HUES6 (cell line): ENCODE measurements at regions not wholly inside any gene's neighbourhood (a gene's known extent, or its start where the extent isn't known, plus 50 kb on each side); places are given as distances from the start of the nearest gene placed in this dataset.

Experiments
- H3K27ac ChIP-seq: 2 replicates; pipeline ENCODE4 v1.7.0; 2013; ENCODE audit warnings: low read depth, mild to moderate bottlenecking, low read length, inconsistent platforms
- H3K27me3 ChIP-seq: 2 replicates; pipeline ENCODE4 v1.6.1; 2013; ENCODE audit warnings: low read length; ENCODE audit not compliant: control insufficient read depth, insufficient read depth
- H3K36me3 ChIP-seq: 2 replicates; pipeline ENCODE4 v1.6.1; 2013; ENCODE audit warnings: low read length; ENCODE audit not compliant: control insufficient read depth, insufficient read depth
- H3K4me1 ChIP-seq: 2 replicates; pipeline ENCODE4 v1.6.1; 2013; ENCODE audit warnings: low read length; ENCODE audit not compliant: control insufficient read depth, insufficient read depth
- H3K4me3 ChIP-seq: 2 replicates; pipeline ENCODE4 v1.5.1; 2013; ENCODE audit warnings: low read depth, low read length
- H3K9ac ChIP-seq: one replicate; pipeline ENCODE4 v1.6.1; 2013; ENCODE audit warnings: mild to moderate bottlenecking, low read length
- H3K9me3 ChIP-seq: 2 replicates; pipeline ENCODE4 v1.6.1; 2013; ENCODE audit warnings: low read depth, low read length; ENCODE audit not compliant: control insufficient read depth, insufficient read depth

GRCh38 chr16:80418517-80419355, 122.1 kb upstream of the DYNLRB2 start:
- Histone ChIP-seq H3K9ac (no peak overlapping the region), H3K4me1 (no peaks in the 10 kb centered on the region), H3K4me3 (no peak overlapping the region), H3K27me3 (peaks cover 5% of the 10 kb centered on the region; the same call in 1 of the 2 replicates), H3K27ac (no peak overlapping the region), H3K9me3 (no peaks in the 10 kb centered on the region), H3K36me3 (no peaks in the 10 kb centered on the region)

GRCh38 chr16:80417706-80418271, 123.0 kb upstream of the DYNLRB2 start:
- H3K9ac ChIP-seq: no peak overlapping the region
- H3K4me3 ChIP-seq: no peak overlapping the region
- H3K27me3 ChIP-seq: peaks cover 5% of the 10 kb centered on the region; the same call in 1 of the 2 replicates
- no peaks in the 10 kb centered on the region for H3K9me3 ChIP-seq
- no peak overlapping the region for H3K27ac ChIP-seq
- H3K36me3 ChIP-seq: no peaks in the 10 kb centered on the region
- H3K4me1 ChIP-seq: no peaks in the 10 kb centered on the region

DNA sequence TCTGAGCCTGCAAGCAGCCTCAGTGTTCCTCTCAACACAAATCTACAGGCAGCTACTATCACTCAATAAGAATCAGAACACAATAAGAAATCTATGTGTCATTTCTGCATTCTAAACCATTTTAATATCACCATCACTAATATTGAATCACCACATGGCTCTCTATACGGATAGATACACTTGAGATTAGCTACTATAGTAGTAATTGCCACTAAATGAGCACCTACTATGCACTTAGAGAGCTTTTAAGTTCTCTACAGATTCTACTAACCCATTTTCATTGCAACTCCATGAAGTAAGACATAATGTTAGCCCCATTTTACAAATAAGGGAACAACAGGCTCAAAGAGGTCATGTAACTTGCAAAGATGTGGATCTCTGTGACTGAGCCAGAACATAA, 132.8 kb upstream of the DYNLRB2 start:
- H3K36me3 ChIP-seq: no peaks in the 10 kb centered on the region
- no peak overlapping the region for H3K4me3 ChIP-seq
- H3K27me3 ChIP-seq: peaks cover 18% of the 10 kb centered on the region; the same call in 1 of the 2 replicates
- no peaks in the 10 kb centered on the region for H3K9me3 ChIP-seq
- no peak overlapping the region for H3K9ac ChIP-seq
- no peak overlapping the region for H3K27ac ChIP-seq
- no peaks in the 10 kb centered on the region for H3K4me1 ChIP-seq

GRCh38 chr16:80407265-80407987, 133.4 kb upstream of the DYNLRB2 start:
- Histone ChIP-seq H3K4me1 (no peaks in the 10 kb centered on the region), H3K27me3 (peaks cover 18% of the 10 kb centered on the region; the same call in 1 of the 2 replicates), H3K9me3 (no peaks in the 10 kb centered on the region), H3K9ac (no peak overlapping the region), H3K27ac (no peak overlapping the region), H3K4me3 (no peak overlapping the region), H3K36me3 (no peaks in the 10 kb centered on the region)

- Histone ChIP-seq H3K4me3 (no peak overlapping the region), H3K27me3 (peaks cover 18% of the 10 kb centered on the region; the same call in 1 of the 2 replicates), H3K27ac (no peak overlapping the region), H3K9ac (no peak overlapping the region), H3K36me3 (no peaks in the 10 kb centered on the region), H3K9me3 (no peaks in the 10 kb centered on the region), H3K4me1 (no peaks in the 10 kb centered on the region)
Observed at GRCh38 chr16:80404847-80405246, 135.9 kb upstream of the DYNLRB2 start.

DNA sequence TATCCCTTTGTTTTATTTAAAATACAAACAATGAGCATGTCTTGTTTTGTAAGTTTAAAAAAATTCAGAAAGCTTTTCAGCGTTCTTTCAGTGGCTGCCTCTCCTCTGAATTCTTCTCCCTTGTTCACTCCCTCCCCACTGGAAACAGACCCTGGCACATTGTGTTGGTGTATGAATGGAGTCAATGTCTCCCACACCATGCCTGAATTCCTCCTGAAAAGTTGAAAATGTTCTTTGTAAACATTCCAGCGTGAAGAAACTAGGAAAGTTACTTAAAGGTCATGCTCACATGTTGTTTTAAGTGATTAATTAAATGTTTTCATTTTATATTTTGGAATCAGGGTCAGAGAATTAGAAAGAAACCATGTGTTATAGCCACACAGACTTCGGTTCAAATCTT, 136.9 kb upstream of the DYNLRB2 start:
- Histone ChIP-seq H3K27ac (no peak overlapping the region), H3K4me3 (no peak overlapping the region), H3K9ac (no peak overlapping the region), H3K27me3 (peaks cover 18% of the 10 kb centered on the region; the same call in 1 of the 2 replicates), H3K9me3 (no peaks in the 10 kb centered on the region), H3K4me1 (no peaks in the 10 kb centered on the region), H3K36me3 (no peaks in the 10 kb centered on the region)

GRCh38 chr16:80390871-80391489, 149.8 kb upstream of the DYNLRB2 start:
- Histone ChIP-seq H3K27me3 (no peaks in the 10 kb centered on the region), H3K9me3 (no peaks in the 10 kb centered on the region), H3K27ac (no peak overlapping the region), H3K4me1 (no peaks in the 10 kb centered on the region), H3K9ac (no peak overlapping the region), H3K36me3 (no peaks in the 10 kb centered on the region), H3K4me3 (no peak overlapping the region)

- no peaks in the 10 kb centered on the region for H3K4me1 ChIP-seq
- no peak overlapping the region for H3K27ac ChIP-seq
- H3K36me3 ChIP-seq: no peaks in the 10 kb centered on the region
- no peak overlapping the region for H3K9ac ChIP-seq
- no peaks in the 10 kb centered on the region for H3K27me3 ChIP-seq
- no peak overlapping the region for H3K4me3 ChIP-seq
- H3K9me3 ChIP-seq: no peaks in the 10 kb centered on the region
Observed at GRCh38 chr16:80390046-80390445, 150.7 kb upstream of the DYNLRB2 start.

GRCh38 chr16:80389338-80389737, 151.5 kb upstream of the DYNLRB2 start:
- Histone ChIP-seq H3K4me1 (no peaks in the 10 kb centered on the region), H3K9ac (no peak overlapping the region), H3K9me3 (no peaks in the 10 kb centered on the region), H3K27ac (no peak overlapping the region), H3K4me3 (no peak overlapping the region), H3K27me3 (no peaks in the 10 kb centered on the region), H3K36me3 (no peaks in the 10 kb centered on the region)

DNA sequence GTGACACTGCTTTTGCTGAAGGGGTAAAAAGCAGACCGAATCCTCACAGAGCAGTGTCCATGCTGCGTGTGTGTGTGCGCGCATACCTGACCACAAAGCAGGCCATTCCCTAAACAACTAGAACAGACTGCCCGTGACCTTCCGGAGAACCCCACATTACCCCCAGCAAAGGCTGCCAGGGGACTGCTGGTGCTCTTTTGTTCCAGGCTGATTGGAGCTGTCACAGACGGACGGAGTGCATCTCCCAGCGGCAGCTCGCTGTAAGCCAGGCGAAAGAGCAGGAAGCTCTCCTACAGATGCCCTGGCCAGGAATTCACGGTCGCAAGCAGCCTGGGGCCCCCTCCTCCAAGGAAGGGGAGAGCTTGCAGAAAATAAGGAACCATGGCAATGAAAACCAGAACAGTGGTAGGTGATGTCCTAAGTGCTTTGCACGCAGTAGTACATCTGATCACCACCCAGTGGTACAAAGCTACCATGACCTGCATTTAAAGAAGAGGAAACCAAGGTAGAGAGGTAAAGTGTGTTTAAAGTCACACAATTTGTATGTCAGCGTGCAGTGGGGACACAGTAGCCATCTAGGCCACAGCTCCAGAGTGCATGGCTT, 153.4 kb upstream of the DYNLRB2 start:
- no peaks in the 10 kb centered on the region for H3K27me3 ChIP-seq
- H3K4me3 ChIP-seq: no peak overlapping the region
- no peak overlapping the region for H3K9ac ChIP-seq
- H3K36me3 ChIP-seq: no peaks in the 10 kb centered on the region
- no peaks in the 10 kb centered on the region for H3K9me3 ChIP-seq
- no peaks in the 10 kb centered on the region for H3K4me1 ChIP-seq
- H3K27ac ChIP-seq: no peak overlapping the region
